C4-2B (cell line): ENCODE measurements at regions not wholly inside any gene's neighbourhood (a gene's known extent, or its start where the extent isn't known, plus 50 kb on each side); places are given as distances from the start of the nearest gene placed in this dataset.

Experiments used
- ZFX ChIP-seq: fragments of 450-650 bp; IDR thresholded peaks from 2 replicates; pipeline ENCODE4 v1.6.1; 2017
- TF ChIP-seq, protein P1 (sequence below): fragments of 450-650 bp; conservative IDR thresholded peaks from 2 replicates; pipeline ENCODE4 v1.5.1; 2017; ENCODE audit warnings: mild to moderate bottlenecking

DNA sequence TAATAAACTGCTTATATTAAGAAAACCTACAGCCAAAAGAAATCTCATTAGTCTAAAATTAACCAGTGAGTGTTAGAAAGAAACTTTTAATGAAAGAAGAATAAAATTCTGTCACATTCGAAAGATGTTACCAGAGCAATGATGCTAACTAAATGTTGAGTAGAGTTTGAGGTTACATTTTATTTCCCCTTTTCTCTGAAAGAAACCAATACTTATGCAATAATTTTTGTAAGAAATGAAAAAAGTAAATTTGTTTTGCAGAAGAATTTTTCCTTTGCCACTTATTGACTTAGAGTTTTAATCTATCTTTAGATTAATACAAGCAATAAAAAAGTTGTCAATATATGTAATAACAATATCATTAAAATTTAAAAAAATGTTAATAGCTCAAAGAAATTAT lies 574.0 kb upstream of the GALNTL6 start:
- TF ChIP-seq, protein P1, sequence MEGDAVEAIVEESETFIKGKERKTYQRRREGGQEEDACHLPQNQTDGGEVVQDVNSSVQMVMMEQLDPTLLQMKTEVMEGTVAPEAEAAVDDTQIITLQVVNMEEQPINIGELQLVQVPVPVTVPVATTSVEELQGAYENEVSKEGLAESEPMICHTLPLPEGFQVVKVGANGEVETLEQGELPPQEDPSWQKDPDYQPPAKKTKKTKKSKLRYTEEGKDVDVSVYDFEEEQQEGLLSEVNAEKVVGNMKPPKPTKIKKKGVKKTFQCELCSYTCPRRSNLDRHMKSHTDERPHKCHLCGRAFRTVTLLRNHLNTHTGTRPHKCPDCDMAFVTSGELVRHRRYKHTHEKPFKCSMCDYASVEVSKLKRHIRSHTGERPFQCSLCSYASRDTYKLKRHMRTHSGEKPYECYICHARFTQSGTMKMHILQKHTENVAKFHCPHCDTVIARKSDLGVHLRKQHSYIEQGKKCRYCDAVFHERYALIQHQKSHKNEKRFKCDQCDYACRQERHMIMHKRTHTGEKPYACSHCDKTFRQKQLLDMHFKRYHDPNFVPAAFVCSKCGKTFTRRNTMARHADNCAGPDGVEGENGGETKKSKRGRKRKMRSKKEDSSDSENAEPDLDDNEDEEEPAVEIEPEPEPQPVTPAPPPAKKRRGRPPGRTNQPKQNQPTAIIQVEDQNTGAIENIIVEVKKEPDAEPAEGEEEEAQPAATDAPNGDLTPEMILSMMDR, result no peak
- no peak for TF ChIP-seq ZFX
